Ascending aorta (tissue), 2 donors: ENCODE measurements at regions not wholly inside any gene's neighbourhood (a gene's known extent, or its start where the extent isn't known, plus 50 kb on each side); places are given as distances from the start of the nearest gene placed in this dataset.

Source experiments
- DNase-seq, 2 donors: peaks; one replicate each; pipeline ENCODE4 v3.0.0-alpha.2; 2019; ENCODE audit warnings: low spot score in 2 of 2
- H3K27ac ChIP-seq, 2 donors: fragments of 200-600 bp; sonication (generic); one replicate each; pipeline ENCODE4 v1.5.1; 2016 to 2017; ENCODE audit warnings: mild to moderate bottlenecking in 1 of 2
- H3K27me3 ChIP-seq: fragments of 200-600 bp; sonication (generic); one replicate; pipeline ENCODE4 v1.5.1; 2017
- H3K36me3 ChIP-seq, 2 donors: fragments of 200-600 bp; sonication (generic); one replicate each; pipeline ENCODE4 v1.5.1; 2016
- H3K4me1 ChIP-seq, 2 donors: fragments of 200-600 bp; sonication (generic); one replicate each; pipeline ENCODE4 v1.5.1; 2016 to 2017; ENCODE audit warnings: mild to moderate bottlenecking in 1 of 2
- H3K4me3 ChIP-seq, 2 donors: fragments of 200-600 bp; sonication (generic); one replicate each; pipeline ENCODE4 v1.5.1; 2016 to 2017; ENCODE audit warnings: mild to moderate bottlenecking in 1 of 2
- H3K9me3 ChIP-seq, 2 donors: fragments of 200-600 bp; sonication (generic); one replicate each; pipeline ENCODE4 v1.5.1; 2016
- intact Hi-C: fragments of 100-400 bp; cut with DNase I; formaldehyde crosslinking; loops from one replicate; pipeline ENCODE4 v1.15.1; 2023
- TF ChIP-seq, protein P1 (sequence below), 3 experiments: fragments of 200-600 bp in 2 of 3; fragments of 450-650 bp in 1 of 3; sonication (generic) in 2 of 3; IDR thresholded peaks; one replicate each; pipeline ENCODE4 v1.5.1; 2016 to 2019; ENCODE audit warnings: antibody characterized with exemption in 3 of 3, mild to moderate bottlenecking in 1 of 3, moderate library complexity in 1 of 3

DNA sequence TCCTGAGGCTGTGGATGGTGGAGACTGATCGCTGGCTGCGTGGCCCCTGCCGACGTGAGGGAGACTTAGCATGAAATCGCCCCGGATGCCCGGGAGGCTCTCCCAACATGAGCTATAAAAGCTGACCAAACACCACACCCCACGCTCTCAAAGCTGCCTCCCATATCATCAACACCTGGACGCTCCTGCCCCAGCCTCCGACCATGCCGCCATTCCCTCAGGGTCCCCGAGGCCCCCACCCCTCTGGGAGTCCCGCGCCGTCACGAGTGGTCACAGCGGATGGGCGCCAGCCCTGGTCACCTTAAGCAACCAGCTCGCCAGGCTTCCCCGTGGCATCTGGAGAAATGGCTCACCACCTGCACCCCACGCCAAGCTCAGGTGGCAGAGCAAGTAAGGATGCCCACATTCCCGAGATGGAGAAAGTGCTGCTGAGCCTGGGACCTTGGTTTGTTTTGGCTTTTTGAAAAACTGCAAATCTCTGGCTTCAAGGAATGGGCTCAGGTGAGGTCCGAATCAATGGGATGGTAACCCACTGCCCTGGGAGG is 196.0 kb downstream of the MED10 start:
- TF ChIP-seq, protein P1, sequence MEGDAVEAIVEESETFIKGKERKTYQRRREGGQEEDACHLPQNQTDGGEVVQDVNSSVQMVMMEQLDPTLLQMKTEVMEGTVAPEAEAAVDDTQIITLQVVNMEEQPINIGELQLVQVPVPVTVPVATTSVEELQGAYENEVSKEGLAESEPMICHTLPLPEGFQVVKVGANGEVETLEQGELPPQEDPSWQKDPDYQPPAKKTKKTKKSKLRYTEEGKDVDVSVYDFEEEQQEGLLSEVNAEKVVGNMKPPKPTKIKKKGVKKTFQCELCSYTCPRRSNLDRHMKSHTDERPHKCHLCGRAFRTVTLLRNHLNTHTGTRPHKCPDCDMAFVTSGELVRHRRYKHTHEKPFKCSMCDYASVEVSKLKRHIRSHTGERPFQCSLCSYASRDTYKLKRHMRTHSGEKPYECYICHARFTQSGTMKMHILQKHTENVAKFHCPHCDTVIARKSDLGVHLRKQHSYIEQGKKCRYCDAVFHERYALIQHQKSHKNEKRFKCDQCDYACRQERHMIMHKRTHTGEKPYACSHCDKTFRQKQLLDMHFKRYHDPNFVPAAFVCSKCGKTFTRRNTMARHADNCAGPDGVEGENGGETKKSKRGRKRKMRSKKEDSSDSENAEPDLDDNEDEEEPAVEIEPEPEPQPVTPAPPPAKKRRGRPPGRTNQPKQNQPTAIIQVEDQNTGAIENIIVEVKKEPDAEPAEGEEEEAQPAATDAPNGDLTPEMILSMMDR (IDR thresholded peaks at IDR 0.05), result no peak
- intact Hi-C loops, result no loop called here
- Histone ChIP-seq H3K27ac (no peak overlapping the region), H3K4me1 (no peaks in the 10 kb centered on the region), H3K9me3 (no peaks in the 10 kb centered on the region), H3K36me3 (no peaks in the 10 kb centered on the region), H3K27me3 (no peaks in the 10 kb centered on the region), H3K4me3 (no peak overlapping the region)
- no peak for DNase-seq

DNA sequence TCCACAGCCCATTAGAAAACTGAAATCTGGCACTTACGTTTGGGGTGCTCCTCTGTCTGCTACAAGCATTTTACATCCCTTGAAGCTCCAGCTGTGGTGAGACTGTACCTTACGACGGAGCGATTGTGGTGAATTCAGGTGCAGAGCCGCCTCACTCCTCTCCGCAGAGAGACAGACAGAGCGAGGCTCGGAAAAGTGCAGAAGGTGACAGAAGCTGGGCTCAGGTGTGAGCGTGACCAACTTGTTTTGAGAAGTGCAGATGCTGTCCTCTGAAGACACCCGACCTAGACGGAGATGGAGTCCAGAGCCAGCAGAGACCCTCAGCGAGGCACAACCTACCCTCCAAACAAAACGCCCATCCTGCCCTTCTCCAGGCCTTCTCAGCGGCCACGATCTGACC is 196.5 kb downstream of the MED10 start:
- no peak for DNase-seq
- intact Hi-C loops, result no loop called here
- no peak overlapping the region for H3K27ac ChIP-seq

DNA sequence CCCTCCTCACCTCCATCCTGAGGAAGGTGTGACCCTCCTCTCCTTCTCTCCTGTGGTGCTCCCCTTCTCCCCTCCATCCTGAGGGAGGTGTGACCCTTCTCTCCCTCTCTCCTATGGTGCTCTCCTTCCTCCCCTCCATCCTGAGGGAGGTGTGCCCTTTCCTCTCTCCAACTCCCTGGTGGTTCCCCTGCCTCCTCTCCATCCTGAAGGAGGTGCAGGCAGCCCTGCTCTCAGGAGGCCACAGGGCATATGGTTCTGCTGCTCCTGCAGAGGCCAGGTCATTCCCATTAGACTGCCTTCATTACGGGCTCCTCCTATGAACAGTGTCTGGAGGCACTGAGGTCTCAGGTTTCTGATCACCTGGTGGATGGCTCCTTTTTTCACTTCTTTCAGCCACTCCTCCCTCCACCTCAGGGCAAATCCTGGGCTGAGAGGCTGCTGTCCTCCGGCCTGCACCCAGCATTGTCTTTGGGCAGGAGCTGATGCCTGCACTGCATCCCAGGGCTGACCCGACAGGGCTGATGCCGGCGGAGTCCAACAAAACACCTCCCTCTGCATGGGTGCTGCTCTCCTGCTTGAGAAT is 197.1 kb downstream of the MED10 start:
- intact Hi-C loops, result no loop called here
- Histone ChIP-seq H3K9me3 (no peaks in the 10 kb centered on the region), H3K36me3 (no peaks in the 10 kb centered on the region), H3K27me3 (no peaks in the 10 kb centered on the region), H3K4me1 (no peaks in the 10 kb centered on the region), H3K27ac (no peak overlapping the region), H3K4me3 (no peak overlapping the region)
- TF ChIP-seq, protein P1 (IDR thresholded peaks at IDR 0.05), result no peak
- DNase-seq, result no peak

More for the DNA sequence above, 196.5 kb downstream of the MED10 start:
- no peaks in the 10 kb centered on the region for H3K36me3 ChIP-seq
- H3K4me3 ChIP-seq, result no peak overlapping the region
- no peaks in the 10 kb centered on the region for H3K4me1 ChIP-seq
- TF ChIP-seq, protein P1 (IDR thresholded peaks at IDR 0.05), result no peak
- no peaks in the 10 kb centered on the region for H3K27me3 ChIP-seq
- H3K9me3 ChIP-seq, result no peaks in the 10 kb centered on the region

DNA sequence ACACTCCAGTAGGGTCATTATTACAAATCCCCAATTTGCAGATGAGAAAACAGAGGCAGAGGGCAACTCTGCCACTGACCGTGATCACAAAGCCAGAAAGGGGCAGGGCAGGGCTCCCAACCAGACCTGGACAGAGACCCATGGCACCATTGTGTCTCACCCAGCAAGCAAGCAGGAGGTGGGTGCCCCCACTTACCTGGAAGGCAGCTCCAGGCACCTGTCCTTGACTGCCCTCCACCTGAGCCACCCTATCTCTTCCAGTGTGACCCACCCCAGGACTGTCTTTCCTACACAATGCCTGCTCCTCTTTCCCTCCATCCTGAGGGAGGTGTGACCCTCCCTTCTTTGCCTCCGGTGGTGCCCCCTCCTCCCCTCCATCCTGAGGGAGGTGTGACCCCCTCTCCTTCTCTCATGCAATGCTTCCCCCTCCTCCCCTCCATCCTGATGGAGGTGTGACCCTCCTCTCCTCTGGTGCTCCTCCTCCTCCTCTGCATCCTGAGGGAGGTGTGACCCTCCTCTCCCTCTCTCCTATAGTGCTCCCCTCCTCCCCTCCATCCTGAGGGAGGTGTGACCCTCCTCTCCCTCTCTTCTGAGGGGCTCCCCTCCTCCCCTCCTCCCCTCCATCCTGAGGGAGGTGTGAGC is 198.0 kb downstream of the MED10 start:
- Histone ChIP-seq H3K27me3 (no peaks in the 10 kb centered on the region), H3K4me1 (no peaks in the 10 kb centered on the region), H3K36me3 (no peaks in the 10 kb centered on the region), H3K4me3 (no peak overlapping the region), H3K9me3 (no peaks in the 10 kb centered on the region), H3K27ac (no peak overlapping the region)
- no peak for DNase-seq
- TF ChIP-seq, protein P1 (IDR thresholded peaks at IDR 0.05), result no peak
- intact Hi-C loops, result no loop called here

DNA sequence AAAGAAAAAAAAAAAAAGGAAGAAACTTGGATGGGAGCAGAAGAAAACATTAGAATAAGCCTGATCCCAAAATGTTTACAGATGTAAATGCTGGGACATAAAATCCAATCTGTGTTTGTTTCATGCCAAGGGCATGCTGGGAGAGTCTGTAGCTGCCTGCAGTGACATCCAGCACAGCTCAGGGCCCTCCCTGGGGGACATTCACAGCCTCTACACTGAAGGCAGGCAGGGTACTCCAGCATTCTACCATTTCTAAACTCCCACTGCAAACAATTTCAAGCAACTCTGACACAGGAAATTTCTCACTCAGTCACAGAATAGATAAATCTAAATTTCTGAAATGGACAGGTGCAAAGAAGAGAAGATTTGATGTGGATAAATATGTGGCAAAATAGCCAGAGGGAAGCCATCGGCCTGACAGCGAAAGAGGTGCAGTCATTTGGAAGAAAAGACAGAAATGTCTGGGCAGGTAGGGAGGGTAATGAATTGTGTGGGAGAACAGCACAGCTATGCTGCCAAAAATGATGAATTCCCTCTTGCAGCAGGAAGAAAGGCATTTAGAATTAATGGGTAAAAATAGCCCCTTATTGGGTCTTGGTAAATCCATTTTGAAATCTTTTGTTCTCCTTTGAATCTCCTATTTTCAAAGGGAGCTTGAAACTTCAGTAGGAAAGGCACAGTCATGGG is 199.4 kb downstream of the MED10 start:
- DNase-seq, result no peak
- intact Hi-C loops, result no loop called here
- TF ChIP-seq, protein P1 (IDR thresholded peaks at IDR 0.05), result no peak
- Histone ChIP-seq H3K4me1 (no peaks in the 10 kb centered on the region), H3K27me3 (no peaks in the 10 kb centered on the region), H3K4me3 (no peak overlapping the region), H3K36me3 (no peaks in the 10 kb centered on the region), H3K9me3 (no peaks in the 10 kb centered on the region), H3K27ac (no peak overlapping the region)
